HK-2 (cell line): ENCODE measurements at regions not wholly inside any gene's neighbourhood (a gene's known extent, or its start where the extent isn't known, plus 50 kb on each side); places are given as distances from the start of the nearest gene placed in this dataset.

Experiments
- DNase-seq: peaks from one replicate; pipeline ENCODE4 v3.0.0-alpha.2; 2018; ENCODE audit not compliant: unreplicated experiment

DNA sequence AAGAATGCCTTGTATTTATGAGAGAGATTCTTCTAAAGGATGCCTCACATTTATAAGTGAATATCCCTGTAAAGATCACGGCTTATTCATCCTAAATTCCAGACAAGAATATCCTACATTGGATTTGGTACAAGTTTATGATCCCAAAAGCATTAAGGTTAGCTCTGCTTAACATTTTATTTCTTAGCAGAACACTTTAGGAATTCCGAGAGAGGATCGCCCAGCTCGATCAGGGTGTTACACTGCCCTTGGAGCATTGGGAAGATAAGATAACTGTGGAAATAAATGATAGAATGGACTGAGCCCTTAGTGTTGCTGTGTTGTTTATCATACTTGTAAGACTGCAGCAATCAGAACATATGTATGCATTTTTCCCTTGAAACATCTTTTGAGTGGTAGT is 223.0 kb upstream of the CDIN1 start:
- DNase-seq = no peak

- no peak for DNase-seq
Measured at GRCh38 chr15:36356978-36357601, 222.3 kb upstream of the CDIN1 start.

- DNase-seq = peak; percentile 14
Measured at GRCh38 chr15:36358094-36358493, 221.3 kb upstream of the CDIN1 start.

- DNase-seq = no peak
Measured at GRCh38 chr15:36358523-36358922, 220.9 kb upstream of the CDIN1 start.

DNA sequence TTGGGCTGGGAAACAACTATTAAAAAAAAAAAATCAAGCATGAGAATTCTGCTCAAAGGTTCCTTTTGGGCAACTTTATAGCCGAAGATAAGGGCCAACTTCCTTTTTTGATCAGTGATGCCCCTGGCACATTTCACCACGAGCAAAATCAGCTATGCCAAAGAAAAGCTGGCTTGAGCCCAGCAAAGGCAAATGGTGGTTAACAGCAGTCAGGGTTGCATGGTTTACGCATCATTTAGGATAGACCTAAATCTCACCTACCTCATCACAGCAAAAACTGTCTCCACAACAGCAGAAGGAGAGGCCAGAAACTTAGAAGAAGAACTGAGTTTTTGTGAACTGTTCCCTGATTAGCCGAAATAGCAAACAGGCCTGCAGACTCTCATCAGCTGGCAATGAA is 220.1 kb upstream of the CDIN1 start:
- no peak for DNase-seq

DNA sequence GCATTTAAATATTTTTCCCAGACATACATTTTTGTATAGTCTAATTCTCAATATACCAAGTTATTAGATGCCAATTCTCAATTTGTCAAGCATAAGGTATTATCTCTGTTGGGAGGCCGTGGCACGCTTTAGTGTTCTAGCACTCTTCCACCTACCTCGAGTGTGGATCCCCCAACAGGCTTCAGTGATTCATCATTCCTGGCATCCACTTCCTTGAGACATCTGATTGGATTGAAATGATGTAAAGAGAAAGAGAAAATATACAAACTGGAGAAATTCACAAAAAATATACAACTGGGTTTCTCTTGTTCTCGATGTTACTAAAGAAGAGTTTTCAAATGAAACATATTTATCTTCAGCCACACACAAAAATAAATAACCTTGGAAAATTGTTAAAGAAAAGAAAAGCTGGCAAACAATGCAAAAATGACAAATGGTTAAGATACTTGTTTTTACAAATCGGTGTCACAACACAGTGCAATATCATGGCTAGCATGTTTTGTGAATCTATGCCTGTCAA is 218.0 kb upstream of the CDIN1 start:
- no peak for DNase-seq

DNA sequence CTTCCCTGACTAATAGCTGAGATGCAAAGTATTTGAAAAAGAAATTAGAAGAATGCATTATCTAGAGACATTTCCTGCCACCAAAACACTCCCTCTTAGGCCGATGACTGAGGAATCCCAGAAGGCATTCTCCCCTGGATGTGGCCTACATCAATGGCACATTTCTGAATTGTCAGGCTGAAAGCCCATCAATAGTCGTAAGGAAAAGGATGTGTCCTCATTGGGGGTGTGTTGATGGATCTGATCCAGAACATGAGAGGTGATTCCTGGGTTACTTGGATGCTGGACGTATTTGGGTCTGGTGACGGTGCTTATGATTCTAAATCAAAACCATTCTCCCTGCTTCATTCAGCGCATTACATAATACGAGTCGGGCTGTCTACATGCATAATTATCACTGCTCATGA is 216.9 kb upstream of the CDIN1 start:
- DNase-seq = no peak

- no peak for DNase-seq
Measured at GRCh38 chr15:36363335-36363734, 216.1 kb upstream of the CDIN1 start.

- no peak for DNase-seq
Measured at GRCh38 chr15:36364377-36364776, 215.0 kb upstream of the CDIN1 start.

- no peak for DNase-seq
Measured at GRCh38 chr15:36365963-36366362, 213.5 kb upstream of the CDIN1 start.

GRCh38 chr15:36370051-36370730 is 209.2 kb upstream of the CDIN1 start:
- DNase-seq = no peak

- DNase-seq = no peak
Measured at GRCh38 chr15:36370731-36371112, 208.7 kb upstream of the CDIN1 start.

GRCh38 chr15:36371509-36371908 is 207.9 kb upstream of the CDIN1 start:
- no peak for DNase-seq

DNA sequence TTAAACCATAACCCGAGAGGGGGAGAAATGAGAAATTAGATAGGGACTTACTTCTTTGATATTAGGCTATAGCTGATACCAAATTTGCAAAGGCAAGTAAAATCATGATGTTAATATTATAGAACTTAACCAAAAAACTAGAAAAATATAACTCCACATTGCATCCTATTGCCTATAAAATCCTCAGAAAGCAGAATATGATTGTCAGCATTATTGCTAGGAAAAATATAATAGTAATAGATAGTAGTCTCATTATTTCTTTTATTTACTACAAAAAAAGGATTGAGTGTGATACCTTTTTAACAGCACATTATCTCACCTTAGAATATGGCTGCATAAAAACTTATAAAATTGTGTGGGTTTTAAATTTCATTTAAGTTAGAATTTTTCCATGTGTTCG is 206.5 kb upstream of the CDIN1 start:
- DNase-seq = no peak

DNA sequence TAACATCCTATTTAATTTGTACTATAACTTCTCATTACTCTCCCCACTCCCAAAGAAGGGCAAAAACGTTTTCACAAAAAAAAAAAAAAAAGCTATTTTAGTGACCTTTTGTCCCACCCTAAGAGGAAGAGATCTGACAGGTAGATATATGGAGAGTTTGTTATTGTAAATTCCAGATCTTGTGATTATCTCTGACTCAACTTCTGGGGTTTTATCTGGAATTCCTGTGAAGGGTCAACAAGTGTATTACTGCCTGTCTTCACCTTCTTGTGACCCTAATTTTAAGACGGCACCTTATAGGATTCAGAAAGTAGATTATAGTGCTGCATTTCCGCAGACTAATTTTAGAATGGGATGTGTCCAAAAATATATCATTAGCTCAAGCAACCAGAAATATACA is 205.9 kb upstream of the CDIN1 start:
- no peak for DNase-seq

- DNase-seq = no peak
Measured at GRCh38 chr15:36389107-36389506, 190.3 kb upstream of the CDIN1 start.

- no peak for DNase-seq
Measured at GRCh38 chr15:36390491-36390890, 188.9 kb upstream of the CDIN1 start.

- no peak for DNase-seq
Measured at GRCh38 chr15:36392676-36393266, 186.7 kb upstream of the CDIN1 start.

- no peak for DNase-seq
Measured at GRCh38 chr15:36398212-36398611, 181.2 kb upstream of the CDIN1 start.

GRCh38 chr15:36399276-36399675 is 180.2 kb upstream of the CDIN1 start:
- no peak for DNase-seq

GRCh38 chr15:36400936-36401585 is 178.4 kb upstream of the CDIN1 start:
- no peak for DNase-seq

GRCh38 chr15:36401586-36401966 is 177.8 kb upstream of the CDIN1 start:
- DNase-seq = no peak

- no peak for DNase-seq
Measured at GRCh38 chr15:36403351-36403750, 176.1 kb upstream of the CDIN1 start.
